ENCODE measurements at regions not wholly inside any gene's neighbourhood (a gene's known extent, or its start where the extent isn't known, plus 50 kb on each side); places are given as distances from the start of the nearest gene placed in this dataset.
"Not testable (repeated sequence)": the region's sequence is repeated elsewhere in the genome, so short reads cannot be mapped to it uniquely, and the experiment has no call there.

DNA sequence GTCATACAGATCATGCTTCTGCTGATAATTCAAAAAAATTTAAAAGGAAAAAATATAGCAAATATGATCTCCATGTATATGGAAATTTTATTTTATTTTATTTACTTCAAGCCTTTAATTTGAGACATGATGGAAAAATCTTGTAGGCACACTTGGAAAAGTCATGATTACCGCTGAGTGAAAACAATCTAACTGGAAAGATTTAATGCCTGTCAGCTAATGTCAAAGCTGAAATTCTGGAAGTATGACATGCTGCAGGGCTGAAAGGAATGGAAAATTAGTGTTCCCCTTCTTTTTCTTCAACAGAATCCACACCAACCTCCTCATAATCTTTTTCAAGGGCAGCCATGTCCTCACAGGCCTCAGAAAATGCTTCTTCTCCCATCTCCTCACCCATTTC, 58.2 kb downstream of the RPRM start:
- DNase-seq: no peak

DNA sequence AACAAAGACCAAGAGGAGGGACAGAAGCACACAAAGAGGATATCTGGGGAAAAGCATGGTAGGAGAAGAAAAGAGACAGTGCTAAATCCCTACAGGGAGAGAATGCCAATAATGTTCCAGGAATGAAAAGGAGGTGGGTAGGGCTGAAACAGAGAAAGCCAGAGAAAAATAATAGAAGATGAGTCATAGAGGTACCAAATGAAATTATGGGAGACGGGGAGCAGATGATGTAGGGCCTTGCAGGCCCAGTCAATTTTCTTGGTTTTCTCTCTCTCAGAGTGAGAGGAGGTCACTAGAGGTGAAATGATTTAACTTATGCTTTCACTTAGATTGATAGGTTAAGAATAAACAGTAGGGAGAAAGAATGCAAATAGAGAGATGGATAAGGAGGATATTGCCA, 61.5 kb downstream of the RPRM start:
- DNase-seq: no peak

DNA sequence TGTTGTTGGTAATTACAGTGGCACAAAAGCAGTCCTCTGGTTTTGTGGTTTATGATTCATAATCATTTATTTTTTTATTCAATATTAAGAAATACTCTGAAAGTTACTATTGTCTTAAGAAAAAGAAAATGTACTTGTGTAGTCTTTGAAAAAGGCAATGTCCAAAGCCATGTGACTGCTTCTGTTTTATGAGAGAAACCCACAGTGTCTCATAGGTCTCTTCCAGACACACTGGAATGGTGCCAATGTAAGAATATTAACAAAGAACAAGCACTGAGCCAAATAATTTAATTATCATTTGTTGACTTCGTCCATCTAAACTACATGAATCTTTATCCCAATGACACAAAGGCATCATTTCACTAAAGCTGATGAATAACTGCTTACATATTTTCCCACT, 62.5 kb downstream of the RPRM start:
- DNase-seq: no peak

DNA sequence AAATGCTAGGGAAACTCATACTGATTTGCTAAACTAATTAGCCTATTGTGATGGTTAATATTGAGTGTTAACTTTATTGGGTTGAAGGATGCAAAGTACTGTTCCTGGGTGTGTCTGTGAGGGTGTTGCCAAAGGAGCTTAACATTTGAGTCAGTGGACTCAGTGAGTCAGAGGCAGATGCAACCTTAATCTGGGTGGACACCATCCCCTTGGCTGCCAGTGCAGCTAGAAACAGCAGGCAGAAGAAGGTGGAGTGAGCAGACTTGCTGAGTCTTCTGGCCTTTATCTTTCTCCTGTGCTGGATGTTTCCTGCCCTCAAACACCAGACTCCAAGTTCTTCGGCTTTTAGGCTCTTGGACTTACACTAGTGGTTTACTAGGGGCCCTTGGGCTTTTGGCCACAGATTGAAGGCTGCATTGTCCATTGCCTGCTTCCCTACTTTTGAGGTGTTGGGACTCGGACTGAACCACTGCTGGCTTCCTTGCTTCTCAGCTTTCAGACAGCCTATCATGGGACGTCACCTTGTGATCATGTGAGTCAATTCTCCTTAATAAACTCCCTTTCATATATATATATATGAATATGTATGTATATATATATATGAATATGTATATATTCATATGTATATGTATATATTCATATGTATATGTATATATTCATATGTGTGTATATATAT, 69.7 kb downstream of the RPRM start:
- DNase-seq: no peak

DNA sequence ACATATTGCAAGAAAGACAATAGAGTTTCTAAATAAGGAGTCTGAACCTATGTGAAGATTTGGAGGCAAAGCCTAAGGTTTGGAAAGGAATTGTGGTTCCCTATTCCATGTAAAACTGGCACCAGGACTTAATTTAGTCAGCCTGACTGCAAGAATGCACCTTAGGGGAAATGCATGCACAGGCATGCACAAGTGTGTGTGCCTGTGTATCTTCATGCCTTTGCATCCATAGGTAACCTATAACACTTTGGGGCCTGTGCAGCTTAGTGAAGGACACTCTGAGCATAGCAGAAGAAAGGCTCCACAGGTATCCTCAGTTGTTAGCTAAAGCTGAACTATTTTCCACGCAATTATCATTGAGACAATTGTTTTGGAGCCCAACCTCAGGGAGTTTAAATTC, 73.4 kb downstream of the RPRM start:
- no peak for DNase-seq

DNA sequence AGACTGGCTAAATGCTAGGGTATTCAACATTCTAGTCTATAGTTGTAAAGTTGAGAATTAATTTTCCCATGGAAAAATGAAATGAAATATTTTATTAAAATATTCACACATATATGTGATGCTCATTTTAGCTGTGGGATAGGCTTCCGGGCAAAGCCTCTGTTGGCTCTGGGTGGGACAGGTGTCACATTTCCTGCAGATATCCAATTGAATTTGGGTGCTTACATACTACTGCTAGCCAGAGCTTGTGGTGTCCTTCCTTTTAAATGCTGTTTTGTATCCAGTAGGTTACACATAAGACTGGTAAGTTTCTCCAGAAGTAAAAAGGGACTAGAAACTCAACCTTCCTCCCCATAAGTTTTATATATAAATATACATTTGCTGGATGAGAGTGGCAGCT, 73.8 kb downstream of the RPRM start:
- no peak for DNase-seq

DNA sequence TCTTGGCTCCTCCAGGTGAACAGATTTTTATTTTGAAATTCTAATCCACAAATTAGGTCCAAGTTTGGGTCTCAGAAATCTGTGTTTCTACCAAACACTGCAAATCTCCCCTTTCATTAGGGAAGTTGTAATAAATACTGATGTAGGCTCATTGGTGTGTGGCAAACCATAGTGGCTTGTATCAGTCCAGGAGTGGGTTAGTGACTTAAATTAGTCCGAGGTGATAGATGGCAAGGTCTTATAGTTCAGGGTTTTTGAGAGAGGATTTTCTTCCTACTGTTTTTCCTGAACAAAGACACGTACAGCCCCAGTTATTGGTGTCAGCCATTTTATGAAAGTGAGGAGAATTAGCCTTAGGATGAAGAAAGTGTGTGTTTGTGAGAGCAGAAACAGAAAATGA, 74.6 kb downstream of the RPRM start:
- no peak for DNase-seq

DNA sequence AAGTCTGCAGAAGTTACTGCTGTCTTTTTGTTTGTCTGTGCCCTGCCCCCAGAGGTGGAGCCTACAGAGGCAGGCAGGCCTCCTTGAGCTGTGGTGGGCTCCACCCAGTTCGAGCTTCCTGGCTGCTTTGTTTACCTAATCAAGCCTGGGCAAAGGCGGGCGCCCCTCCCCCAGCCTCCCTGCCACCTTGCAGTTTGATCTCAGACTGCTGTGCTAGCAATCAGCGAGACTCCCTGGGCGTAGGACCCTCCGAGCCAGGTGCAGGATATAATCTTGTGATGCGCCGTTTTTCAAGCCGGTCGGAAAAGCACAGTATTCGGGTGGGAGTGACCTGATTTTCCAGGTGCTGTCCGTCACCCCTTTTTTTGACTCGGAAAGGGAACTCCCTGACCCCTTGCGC, 75.2 kb downstream of the RPRM start:
- not testable (repeated sequence) for DNase-seq

DNA sequence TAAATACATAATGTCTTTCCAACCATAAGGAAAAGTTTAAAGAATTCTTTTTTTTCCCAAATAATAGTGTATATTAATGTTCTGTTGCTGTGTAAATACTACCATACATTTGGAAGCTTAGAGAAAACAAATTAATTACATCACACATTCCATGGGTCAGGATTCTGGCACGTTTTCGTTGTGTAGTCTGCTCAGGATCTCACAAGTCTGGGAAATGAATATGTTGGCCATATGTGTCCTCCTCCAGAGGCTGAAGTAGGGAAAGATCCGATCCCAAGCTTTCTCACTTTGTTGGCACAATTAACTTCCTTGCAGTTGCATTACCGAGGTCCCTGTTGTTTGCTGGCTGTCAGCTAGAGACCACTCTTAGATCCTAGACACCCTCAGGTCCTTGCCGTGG, 83.9 kb downstream of the RPRM start:
- no peak for DNase-seq

DNA sequence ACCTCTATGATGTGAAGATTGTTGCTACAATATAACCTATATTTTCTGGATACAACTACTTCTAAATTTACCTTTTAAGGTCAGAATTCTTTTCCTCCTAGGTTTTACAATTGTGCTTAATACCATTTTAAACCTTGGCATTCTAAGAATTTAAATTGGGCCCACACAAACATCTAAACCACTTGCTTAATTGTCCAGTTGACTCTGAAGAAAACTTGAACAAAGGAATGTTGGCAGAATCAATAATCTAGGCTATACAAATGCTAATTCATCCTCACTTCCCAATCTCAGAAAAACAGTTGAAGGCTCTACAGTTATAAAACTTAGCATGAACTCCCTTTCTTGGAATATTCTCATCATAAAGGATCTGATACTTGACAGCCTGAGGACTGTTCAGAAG, 84.3 kb downstream of the RPRM start:
- no peak for DNase-seq

DNA sequence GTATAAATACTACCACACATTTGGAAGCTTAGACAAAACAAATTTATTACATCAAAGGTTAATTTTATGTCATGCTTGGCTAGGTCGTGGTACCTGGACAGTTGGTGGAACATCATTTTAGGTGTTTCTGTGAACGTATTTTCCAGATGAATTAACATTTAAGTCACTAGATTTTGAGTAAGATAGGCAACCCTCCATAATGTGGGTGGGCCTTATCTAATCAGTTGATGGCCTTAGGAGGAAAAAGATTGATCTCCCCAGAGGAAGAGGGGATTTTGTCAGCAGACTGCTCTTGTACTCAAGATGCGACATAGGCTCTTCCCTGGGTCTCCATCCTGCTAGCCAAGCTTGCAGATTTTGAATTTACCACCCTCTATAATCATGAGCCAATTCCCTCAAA, 85.0 kb downstream of the RPRM start:
- no peak for DNase-seq

DNA sequence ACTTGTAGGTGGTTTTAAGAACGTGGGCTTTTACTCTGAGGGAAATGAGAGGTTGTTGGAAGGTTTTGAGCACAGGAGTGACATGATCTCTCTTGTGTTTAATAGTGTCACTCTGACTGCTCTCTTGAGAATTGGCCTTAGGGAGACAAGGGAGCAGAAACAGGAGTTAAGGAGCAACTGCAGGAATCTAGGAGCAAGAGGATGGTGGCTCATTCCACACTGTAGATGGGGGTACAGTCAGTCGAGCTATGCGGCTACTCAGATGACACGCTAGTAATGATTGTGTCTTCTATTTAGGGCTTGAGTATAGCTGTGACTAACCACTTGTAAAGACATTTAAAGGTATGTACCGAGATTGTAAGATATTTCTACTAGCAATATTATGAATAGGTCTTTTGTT, 87.4 kb downstream of the RPRM start:
- no peak for DNase-seq

DNA sequence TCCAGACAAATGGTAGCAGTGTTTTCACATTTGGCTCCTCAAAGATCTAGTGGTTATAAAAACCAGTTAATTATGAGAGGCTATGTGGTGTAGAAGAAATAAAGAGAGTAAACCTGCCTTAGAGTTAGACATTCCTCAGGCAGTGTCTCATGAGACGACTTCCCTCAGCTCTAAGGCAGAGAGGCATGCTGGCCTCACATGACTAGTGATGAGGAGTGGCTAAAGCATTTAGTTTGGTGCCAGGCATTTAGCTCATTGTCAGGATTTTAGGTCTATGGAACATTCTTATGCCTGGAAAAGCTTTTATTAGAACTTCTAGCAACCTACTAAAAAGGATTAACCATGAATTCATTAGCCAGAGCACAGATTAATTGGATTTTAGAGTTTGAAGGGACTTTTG, 90.3 kb downstream of the RPRM start:
- no peak for DNase-seq

DNA sequence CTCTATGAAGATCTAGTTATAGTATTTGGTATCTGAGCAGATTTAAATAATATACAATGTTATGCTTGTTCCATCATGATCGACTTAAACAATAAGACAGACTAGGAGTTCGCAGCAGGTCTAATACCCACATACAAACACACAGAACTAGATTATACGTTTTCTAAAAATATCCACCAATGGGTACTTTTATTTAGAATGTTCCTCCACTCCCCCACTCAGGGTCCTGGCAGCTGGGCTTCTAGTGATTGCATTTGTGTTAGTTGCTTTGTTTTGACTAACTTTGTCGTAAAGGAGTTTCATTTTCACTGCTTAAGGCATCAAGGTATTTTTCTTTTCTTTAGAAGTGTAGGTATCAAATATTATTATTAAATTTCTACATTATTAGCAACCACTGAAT, 91.4 kb downstream of the RPRM start:
- no peak for DNase-seq

DNA sequence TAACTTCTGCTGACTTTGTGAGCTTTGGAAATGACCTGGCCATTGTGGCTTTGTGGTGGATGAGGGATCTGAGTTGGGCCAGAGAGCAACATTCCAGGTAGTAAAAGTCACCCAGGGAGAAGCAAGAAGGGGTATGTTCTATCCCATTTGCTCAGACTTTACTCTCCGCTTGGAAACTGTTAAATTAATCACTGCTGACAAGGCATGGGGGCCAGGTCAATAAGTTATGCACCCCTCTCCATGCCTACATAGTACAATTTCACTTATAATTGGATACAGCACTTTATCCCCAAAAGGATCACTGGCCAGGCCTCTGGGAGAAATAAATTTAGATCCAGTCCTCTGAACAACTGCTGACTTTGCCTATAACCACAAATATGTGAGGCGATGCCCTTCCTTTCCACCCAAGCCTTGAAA, 92.1 kb downstream of the RPRM start:
- no peak for DNase-seq

DNA sequence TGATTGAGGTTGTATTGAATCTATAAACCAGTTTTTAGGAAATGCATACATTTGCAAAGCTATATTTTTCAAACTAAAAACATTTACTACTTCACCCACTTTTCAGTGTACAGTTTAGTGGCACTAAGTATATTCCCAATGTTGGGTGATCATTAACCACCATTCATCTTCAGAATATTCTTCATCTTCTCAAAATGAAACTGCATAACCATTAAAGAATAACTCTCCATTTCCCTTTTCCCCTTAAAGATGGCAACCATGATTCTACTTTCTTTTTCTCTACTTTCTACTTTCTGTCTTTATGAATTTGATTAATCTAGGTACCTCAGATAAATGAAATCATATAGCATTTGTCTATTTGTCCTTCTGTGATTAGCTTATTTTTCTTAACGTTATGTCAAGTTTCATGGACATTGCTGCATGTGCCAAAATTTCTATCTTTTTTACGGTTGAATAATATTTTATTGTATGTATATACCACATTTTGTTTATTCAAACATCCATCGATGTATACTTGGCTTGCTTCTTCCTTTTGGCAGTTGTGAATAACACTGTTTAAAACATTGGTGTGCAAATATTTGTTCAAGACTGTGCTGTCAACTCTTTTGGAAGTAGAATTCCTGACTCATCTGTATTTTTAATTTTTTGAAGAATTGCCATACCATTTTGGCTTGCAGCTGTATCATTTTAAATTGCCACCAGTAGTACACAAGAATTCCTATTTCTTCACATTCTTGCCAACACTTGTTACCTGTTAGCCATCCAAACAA, 104.9 kb downstream of the RPRM start:
- DNase-seq: no peak

DNA sequence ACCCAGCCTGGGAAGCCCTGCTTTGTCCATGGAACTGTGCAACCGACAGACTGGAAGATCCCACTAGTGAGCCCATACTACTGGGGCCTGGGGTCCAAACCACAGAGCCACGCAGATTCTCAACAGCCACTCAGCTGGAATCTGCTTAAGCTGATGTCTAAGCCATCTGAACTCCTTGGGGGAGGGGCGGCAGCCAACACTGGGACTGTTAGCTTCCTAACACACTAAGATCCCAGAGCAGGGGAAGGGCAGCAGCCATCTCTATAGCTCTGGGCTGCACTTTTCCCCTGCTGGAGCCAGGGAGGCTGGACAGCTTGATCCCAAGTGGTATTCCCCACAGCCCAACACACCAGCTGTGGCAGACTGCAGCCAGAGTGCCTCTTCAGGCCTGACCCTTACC, 118.3 kb downstream of the RPRM start:
- no peak for DNase-seq

DNA sequence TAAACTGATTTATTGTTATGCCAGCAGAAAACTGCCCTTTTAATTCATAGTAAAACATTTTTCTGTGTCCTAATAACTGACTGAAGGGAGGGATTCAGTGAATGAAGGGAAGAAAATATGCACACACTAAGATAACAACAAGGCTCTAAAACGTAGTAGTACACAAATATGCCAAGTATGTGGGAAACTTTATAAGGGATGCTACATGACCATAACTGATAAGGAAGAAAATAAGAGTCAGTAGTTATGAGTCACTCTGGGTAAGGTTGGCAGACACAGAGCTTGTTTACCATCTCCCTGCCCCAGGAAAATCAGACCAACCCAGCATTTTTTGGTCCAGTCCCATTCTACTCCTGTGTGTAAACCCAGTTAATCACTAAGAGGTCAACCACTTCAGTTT, 124.2 kb downstream of the RPRM start:
- no peak for DNase-seq

DNA sequence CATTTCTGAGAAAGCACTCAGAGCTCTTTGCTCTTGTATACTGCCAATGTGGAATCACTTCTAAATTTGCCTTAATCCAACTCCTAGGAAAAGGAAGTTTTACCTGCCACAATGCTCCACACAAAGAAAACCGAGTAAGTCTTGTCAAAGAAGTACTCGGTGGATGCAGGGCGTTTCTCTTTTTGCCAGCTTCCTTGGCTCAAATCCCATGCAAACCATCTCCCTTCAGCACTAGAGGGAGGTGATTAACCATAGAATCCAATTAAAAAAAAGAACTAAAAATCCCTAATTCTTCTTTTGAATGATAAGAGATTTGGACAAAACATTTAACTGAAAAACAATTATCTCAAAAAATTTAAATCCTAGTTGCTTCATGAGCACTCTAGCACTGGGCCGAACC, 129.0 kb downstream of the RPRM start:
- DNase-seq: no peak

DNA sequence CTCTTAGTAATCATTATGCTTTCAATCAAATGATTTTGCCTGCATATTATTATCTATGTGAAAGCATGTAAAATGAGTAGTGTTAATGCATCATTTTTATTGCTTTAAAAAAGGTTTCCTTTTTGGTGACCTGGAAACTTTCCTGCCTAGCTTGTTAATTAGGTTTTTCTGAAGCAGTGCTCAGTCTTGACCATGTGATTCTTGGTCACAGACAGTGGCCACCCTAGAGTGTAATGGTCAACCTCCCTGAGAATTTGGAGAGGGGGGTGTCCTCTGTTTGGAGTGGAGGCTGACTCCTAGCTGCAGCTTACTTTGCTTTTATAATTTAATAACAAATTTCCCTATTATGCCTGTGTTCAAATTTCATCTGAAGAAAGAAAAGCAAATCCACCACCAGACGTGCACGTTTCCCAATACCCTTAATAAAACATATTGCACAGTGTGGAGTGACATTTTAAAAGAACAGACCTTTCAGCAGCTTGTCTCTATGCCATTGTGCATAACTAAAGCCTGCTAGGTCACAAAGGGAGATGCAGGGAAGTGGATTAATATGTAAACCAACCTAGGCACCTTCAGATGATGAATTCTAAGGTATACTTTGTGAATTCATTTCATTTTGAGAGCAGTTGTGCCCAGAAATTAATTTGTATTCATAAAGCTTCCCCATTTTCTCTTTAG, 130.6 kb downstream of the RPRM start:
- DNase-seq: no peak

DNA sequence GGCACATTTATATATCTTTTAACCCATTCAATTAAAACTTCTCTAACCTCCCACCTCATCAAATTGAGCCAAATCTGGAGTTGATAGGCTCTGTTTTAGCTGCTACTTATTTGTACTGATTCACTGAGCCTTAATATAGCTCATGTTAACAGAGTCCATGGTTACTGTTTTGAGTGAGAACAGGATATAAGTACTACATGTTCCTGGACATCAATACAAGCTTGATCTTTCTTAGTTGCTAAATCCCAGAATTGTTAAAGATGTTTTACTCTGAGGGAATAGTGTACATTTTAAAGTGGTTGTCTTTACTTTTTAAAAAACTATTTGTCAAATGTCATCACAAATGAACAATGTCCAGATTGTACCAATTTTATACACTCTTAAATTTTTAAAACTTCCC, 157.7 kb downstream of the RPRM start:
- DNase-seq: no peak

DNA sequence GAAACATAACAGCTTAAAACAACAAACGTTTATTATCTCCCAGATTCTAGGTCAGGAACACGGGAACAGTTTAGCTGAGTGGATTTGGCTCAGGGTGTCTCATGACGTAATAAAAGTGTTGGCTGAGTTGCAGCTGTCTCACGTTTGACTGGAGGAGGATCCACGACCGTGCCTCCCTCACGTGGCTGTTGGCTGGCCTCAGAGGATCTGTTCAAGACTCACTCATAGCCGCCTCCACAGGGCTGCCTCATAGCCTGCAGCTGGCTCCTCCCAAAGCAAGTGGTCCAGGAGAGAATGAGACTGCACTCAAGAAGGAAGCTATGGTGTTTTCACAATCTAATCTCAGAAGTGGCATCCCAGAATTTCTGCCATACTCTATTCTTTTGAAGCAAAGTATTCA, 167.1 kb downstream of the RPRM start:
- DNase-seq: no peak

DNA sequence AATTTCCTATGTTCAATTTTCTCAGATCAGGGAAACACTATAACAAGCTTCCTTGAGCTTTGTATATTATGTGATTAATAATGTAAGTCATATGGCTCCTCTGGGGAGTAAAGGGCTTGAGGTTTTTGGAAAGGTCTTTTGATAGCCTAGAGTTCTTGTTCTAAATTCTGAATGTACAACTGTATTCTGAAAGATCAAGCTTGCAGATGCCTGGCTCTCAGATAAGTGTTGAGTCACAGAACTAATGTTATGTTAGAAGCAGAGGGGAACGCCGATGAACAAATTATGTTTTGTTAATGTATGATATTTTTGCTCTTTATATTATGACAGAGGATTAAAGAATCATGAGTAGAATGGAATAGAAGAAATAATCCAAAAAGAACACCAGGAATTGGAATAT, 170.1 kb downstream of the RPRM start:
- DNase-seq: no peak

DNA sequence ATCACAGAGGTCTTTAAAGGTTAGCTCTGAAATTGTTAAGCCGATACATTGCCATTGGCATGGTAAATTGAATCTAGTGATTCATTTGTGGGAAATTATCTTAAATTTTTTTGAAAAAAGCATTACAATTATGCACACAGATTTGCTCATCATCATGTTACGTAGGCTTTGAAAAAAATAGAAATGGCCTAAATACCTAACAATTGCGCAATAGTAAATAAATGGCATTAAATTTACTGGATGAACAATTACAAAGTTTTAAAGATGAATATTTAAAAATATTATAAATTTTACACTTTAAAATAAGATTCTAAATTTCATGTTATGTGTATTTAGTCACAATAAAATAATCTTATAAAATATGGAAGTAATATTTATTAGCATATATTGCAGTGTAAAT, 171.3 kb downstream of the RPRM start:
- no peak for DNase-seq

All from AML-193 (cell line).